NCI-H146 treated with DMSO at 0.1 percent for 48 hours (cell line): ENCODE measurements at regions not wholly inside any gene's neighbourhood (a gene's known extent, or its start where the extent isn't known, plus 50 kb on each side); places are given as distances from the start of the nearest gene placed in this dataset.

ENCODE experiments used
- DNase-seq: peaks from one replicate; lab custom pipeline; 2025; ENCODE audit not compliant: unreplicated experiment; lab: John Stamatoyannopoulos, UW

DNA sequence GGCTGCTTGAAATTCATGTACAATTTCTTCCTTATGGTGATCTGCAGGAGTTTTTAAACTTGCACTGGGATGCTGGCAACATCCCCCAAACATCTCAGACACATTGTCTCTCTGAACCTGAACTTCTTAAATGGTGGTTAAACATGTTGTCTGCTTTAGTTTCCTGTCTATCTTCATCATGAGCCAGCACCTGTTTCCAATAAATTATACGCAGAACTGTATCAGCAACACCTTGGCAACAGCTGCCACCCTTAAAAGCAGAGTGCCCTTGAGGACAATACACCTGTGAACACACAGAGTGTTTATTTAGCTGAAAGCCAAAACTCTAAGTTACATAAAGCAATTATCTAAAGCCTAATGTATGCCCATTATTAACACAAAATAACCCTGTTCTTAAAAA lies 242.9 kb downstream of the WNT5A start:
- peak; percentile 95 for DNase-seq

GRCh38 chr3:55243678-55244077 lies 243.4 kb downstream of the WNT5A start:
- peak; percentile 29 for DNase-seq

DNA sequence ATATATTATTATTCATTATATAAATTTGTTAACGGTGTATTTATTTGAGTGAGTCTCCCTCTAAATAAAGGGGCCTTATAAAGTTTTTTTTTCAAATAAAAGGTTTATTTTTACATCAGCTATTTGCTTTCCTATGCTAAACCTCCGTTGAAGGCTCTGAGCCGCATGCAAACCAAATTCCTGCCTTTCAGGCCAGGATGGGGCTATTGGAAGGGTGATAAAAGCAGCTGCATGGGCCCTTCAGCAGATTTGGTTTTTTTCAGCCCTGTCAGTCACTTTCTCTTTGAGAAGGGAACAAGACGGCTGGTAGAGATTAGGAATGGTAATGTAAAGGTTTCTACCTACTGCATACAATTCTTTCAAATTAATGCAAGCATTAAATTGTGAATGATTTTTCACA lies 244.2 kb downstream of the WNT5A start:
- DNase-seq, result no peak

DNA sequence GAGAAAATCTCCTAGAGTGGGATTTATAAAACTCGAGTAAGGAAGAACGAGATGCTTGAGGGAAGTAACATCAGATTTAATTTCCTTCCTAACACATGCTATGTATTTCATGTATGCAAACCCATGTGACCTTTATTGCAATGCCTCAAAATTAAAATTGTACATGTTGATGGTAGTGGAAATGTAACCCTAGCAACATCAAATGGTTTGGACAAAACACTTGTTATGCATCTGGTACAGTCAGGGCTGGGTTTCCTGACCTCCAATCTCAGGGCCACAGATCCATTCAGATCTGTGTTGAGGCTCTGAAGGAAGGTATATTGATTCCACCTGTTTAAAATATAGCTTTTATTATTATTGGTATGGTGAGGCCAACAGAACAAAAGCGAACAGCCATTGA lies 246.0 kb downstream of the WNT5A start:
- DNase-seq, result no peak

GRCh38 chr3:55235416-55235815 lies 251.7 kb downstream of the WNT5A start:
- DNase-seq, result no peak

- DNase-seq, result no peak
These were observed 260.4 kb downstream of the WNT5A start for GRCh38 chr3:55226696-55227095.

DNA sequence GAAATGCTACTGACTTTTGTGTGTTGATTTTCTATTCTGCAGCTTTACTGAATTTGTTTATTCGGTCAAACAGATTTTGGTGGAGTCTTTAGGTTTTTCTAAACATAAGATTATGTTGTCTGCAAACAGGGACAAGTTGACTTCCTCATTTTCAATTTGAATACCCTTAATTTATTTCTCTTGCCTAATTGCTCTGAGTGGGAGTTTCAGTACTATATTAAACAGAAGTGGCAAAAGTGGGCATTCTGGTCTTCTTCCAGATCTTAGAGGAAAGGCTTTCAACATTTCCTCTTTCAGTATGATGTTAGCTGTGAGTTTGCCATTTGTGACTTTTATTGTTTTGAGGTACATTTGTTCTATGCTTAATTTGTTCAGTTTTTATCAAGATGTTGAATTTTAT lies 268.5 kb downstream of the WNT5A start:
- no peak for DNase-seq

- DNase-seq, result no peak
These were observed 279.4 kb downstream of the WNT5A start for GRCh38 chr3:55207744-55208143.

DNA sequence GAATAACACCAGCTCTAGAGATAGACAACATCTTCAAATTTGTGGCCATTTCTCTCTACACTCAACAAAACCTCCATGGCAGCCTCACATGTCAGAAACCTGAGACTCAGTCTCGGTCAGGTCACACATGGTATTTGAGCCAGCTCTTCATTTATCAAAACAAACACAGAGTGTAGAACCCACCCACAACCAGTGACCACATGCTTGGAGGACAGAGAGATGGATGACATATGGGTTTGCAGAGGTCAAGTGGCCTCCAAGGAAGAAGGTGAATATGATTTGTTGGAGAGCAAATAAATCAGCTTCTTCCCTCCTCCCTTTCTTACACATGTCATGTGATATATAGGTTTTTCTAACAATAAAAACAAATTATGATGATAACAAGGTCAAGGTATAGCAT lies 278.1 kb upstream of the LRTM1 start:
- peak; percentile 14 for DNase-seq

- no peak for DNase-seq
These were observed 276.6 kb upstream of the LRTM1 start for GRCh38 chr3:55204417-55204816.

DNA sequence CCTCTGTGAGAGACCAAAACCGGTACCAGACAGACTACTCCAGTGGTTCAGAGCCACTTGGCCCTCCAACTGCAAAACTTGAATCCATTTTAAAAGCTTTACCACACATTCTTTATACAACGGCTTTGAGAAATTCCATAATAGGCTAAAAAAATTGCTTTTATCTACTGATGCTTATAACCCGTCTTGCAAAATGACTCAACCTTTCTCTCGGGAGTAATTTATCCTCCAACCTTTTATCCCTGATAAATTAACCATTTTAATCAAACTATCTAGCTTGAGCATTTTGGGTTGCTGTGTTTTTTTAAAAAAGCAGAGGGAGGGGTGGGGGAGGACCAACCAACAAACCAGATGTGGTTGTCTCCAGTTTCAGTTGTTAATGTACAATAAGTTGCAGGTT lies 275.7 kb upstream of the LRTM1 start:
- DNase-seq, result no peak

GRCh38 chr3:55203006-55203405 lies 275.1 kb upstream of the LRTM1 start:
- DNase-seq, result no peak

DNA sequence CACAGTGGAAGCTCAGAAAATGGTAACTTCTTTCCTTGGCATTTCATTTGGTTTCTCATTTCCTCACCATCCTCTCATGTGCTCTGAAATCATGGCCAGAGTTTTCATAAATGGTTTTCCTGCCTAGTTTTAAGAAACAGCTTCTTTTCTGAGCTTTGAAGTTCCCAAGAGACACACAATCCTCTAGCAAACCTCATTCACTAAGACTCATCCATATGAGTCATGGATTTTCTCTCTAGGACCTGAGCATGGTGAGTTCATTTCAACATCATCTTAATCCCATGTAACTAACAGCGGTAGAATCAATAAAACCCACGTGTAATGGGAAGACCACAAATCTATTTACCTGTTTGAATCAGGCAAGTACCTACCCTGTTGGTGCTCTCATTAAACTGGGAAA lies 274.5 kb upstream of the LRTM1 start:
- DNase-seq, result no peak

GRCh38 chr3:55201779-55202178 lies 273.9 kb upstream of the LRTM1 start:
- DNase-seq, result no peak

DNA sequence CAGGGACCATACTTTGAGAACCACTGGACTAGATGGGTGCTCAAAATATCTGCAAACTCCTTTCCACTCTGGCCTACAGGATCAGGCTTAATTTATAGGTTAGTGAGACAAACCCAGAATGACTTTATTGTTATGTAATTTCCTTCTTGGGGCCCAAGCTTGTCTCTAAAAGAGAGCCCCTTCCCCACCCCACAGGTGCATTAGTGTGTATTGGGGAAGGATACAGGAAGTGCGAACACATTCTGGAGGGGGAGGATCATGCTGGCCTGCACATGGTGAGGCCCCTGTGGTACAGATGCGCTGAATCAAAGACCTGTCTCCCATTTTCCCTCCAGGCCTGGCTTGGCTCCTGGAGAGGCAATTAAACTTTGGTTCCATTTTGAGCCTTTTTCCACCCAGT lies 273.0 kb upstream of the LRTM1 start:
- no peak for DNase-seq

DNA sequence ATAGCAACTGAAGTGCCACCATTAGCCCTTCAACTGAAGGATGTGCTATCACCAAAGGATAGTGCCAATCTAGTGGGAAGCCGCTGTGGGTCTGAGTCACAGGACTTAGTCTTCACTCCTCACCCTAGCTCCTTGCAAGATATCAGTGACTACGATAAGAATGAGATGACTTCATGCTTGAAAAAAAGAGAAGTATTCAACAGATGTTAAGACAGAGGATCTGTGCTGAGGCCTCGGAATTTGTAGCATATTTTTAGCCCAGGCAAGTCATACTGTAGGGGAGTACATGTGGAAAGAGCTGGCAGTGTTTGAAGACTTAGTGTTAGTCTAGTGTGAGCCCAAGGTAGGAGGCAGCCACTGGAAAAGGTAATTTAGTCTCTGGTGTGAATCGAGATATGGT lies 270.7 kb upstream of the LRTM1 start:
- DNase-seq, result no peak

GRCh38 chr3:55197021-55197420 lies 269.2 kb upstream of the LRTM1 start:
- DNase-seq, result no peak

DNA sequence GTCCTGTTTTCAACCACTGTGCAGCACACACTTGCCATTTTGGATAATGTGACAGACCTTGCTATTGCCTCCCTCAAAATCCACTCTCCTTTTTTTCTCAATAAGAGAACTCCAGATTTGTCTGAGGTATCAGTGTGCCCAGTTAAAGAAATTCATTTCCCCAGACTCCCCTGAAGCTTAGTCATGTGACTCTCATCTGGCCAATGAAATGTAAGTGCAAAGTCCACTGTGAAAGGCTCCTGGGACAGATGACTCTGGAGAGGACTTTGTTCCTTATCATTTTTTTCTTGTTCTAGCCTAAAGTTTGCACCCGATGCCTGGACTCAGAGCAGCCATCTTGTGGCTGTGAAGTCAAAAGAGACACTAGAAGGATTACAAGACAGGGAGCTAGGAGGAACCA lies 268.6 kb upstream of the LRTM1 start:
- DNase-seq, result no peak

DNA sequence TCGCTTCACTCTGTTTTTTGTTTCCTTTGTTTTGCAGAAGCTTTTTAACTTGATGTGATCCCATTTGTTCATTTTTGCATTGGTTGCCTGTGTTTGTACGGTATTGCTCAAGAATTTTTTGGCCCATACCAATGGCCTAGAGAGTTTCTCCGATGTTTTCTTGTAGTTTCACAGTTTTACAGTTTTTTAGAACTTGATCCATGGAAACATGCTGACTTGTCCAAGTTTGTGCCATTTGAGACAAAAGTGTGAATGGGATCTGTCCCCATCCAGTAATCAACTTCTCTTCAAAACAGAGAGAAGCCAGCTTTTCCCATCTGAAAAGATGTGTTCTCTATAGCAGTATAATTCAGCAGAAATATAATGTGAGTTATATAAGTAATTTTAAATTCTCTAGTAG lies 266.5 kb upstream of the LRTM1 start:
- no peak for DNase-seq

DNA sequence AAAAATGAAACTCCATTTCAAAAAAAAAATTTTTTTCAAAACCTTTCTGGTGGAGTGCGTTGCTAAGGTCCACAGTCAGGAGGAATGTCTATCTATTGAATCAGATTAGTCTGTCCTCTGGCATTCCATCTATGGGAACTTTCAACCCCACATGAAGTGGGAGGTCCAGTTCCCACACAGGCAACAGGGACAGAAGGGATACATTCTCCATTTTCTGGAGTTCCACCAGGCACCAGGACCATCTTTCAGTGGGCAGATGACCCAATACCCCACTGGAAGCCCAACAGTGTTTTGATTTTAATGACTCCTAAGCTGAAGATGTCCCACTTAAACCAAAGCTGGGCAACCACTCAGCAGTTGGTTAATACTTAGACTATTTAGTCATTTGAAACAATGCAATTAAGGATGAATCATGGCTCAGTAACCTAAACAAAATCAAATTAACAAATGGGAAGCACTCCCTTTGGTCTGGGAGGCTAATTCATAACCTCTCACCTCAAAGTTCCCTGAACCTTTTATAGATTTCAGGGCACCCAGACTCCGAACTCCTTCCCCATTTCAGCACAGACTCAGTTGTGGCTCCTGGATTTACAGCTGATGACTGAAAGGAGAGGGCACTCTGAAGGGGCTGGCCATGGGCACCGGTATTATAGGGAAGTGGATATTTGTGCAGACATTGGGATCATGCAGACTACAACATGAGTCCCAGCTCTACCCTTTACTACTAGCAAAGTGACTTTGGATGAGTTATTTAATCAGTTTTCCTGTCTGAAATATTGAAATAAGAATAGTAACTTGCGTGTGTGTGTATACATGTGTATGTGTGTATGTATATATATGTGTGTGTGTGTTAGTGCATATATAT lies 264.3 kb upstream of the LRTM1 start:
- DNase-seq, result no peak

DNA sequence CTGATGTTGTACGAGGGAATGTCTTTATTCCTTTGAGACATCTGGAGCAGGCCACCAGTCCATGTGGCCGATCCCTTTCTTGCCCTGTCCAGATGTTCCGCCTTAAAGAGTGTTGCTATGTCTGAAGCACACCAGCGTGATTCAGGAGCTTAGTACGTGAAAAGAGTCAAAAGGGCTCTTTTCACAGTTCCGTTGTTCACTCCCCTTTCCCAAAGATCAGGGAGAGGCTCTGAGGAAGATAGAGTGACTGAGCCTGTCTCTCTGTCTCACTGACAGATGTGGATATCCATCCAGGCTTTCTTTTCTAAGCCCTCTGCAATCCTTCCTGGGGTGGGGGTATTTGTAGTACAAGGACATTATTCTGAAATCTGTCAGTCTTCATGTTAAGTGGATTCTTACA lies 262.5 kb upstream of the LRTM1 start:
- DNase-seq, result no peak

GRCh38 chr3:55189359-55189801 lies 261.5 kb upstream of the LRTM1 start:
- no peak for DNase-seq

DNA sequence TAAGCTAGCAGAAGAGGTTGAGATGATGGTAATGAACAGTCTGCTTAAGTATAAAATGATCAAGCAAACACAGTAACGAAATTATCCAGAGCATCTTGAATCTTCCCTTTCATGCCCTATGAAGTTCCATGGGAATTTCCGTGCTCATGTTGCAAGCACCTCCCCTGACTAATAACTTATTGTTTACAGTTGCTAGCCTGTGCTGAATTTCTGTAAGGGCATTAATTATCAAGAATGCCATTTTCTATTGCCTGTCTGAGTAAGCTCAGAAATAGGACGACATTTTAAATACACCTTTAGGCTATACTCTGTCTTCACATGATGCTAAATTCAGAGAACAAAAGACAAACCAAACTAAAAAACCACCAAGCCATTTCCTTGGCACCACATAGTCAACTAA lies 257.5 kb upstream of the LRTM1 start:
- DNase-seq, result no peak
